Endothelial cell (in vitro differentiated cells): ENCODE measurements at regions not wholly inside any gene's neighbourhood (a gene's known extent, or its start where the extent isn't known, plus 50 kb on each side); places are given as distances from the start of the nearest gene placed in this dataset.

Source experiments
- DNase-seq: peaks from one replicate; pipeline ENCODE4 v3.0.0; 2021; ENCODE audit warnings: low spot score
- H3K27ac Mint-ChIP-seq: one replicate; pipeline ENCODE4 v1.8.0; 2021; ENCODE audit warnings: mixed read lengths, inconsistent platforms; ENCODE audit not compliant: unreplicated experiment
- H3K27me3 Mint-ChIP-seq: one replicate; pipeline ENCODE4 v1.8.0; 2021; ENCODE audit warnings: mild to moderate bottlenecking, moderate library complexity, mixed read lengths, inconsistent platforms; ENCODE audit not compliant: unreplicated experiment
- H3K36me3 Mint-ChIP-seq: one replicate; pipeline ENCODE4 v1.8.0; 2021; ENCODE audit warnings: mild to moderate bottlenecking, low read depth, mixed read lengths, inconsistent platforms; ENCODE audit not compliant: unreplicated experiment
- H3K4me1 Mint-ChIP-seq: one replicate; pipeline ENCODE4 v1.8.0; 2021; ENCODE audit warnings: mild to moderate bottlenecking, mixed read lengths, inconsistent platforms; ENCODE audit not compliant: unreplicated experiment
- H3K4me3 Mint-ChIP-seq: one replicate; pipeline ENCODE4 v1.8.0; 2021; ENCODE audit warnings: mild to moderate bottlenecking, mixed read lengths, inconsistent platforms; ENCODE audit not compliant: unreplicated experiment
- H3K9me3 Mint-ChIP-seq: one replicate; pipeline ENCODE4 v1.8.0; 2021; ENCODE audit warnings: mixed read lengths, inconsistent platforms; ENCODE audit not compliant: unreplicated experiment
- CTCF ChIP-seq: fragments of 200-600 bp; sonication (generic); IDR thresholded peaks from one replicate; pipeline ENCODE4 v1.5.0; 2021; ENCODE audit warnings: antibody characterized with exemption; ENCODE audit not compliant: unreplicated experiment

GRCh38 chr14:23773981-23774380, 137.8 kb downstream of the DHRS2 start:
- Mint-ChIP-seq H3K4me1 (peaks cover 9% of the 10 kb centered on the region), H3K27ac (no peak overlapping the region), H3K27me3 (peaks cover 5% of the 10 kb centered on the region), H3K4me3 (no peak overlapping the region), H3K9me3 (no peaks in the 10 kb centered on the region), H3K36me3 (no peaks in the 10 kb centered on the region)
- no peak for TF ChIP-seq CTCF
- no peak for DNase-seq

GRCh38 chr14:23776296-23776695, 140.1 kb downstream of the DHRS2 start:
- Mint-ChIP-seq H3K36me3 (no peaks in the 10 kb centered on the region), H3K27ac (no peak overlapping the region), H3K27me3 (peaks cover 5% of the 10 kb centered on the region), H3K4me3 (no peak overlapping the region), H3K9me3 (no peaks in the 10 kb centered on the region), H3K4me1 (peaks cover 9% of the 10 kb centered on the region)
- DNase-seq, result no peak
- TF ChIP-seq CTCF, result no peak

- H3K36me3 Mint-ChIP-seq, result no peaks in the 10 kb centered on the region
- DNase-seq, result no peak
These were observed 149.0 kb downstream of the DHRS2 start for GRCh38 chr14:23785208-23785607.

GRCh38 chr14:23787436-23787835, 151.3 kb downstream of the DHRS2 start:
- Mint-ChIP-seq H3K4me3 (no peak overlapping the region), H3K4me1 (peaks cover 6% of the 10 kb centered on the region), H3K9me3 (no peaks in the 10 kb centered on the region), H3K36me3 (no peaks in the 10 kb centered on the region), H3K27me3 (no peaks in the 10 kb centered on the region), H3K27ac (no peak overlapping the region)
- TF ChIP-seq CTCF, result no peak
- no peak for DNase-seq

More at GRCh38 chr14:23785208-23785607, 149.0 kb downstream of the DHRS2 start:
- no peaks in the 10 kb centered on the region for H3K9me3 Mint-ChIP-seq
- H3K27ac Mint-ChIP-seq, result no peak overlapping the region
- H3K4me3 Mint-ChIP-seq, result no peak overlapping the region
- H3K27me3 Mint-ChIP-seq, result no peaks in the 10 kb centered on the region
- TF ChIP-seq CTCF, result no peak
- H3K4me1 Mint-ChIP-seq, result peaks cover 6% of the 10 kb centered on the region

GRCh38 chr14:23789696-23790095, 153.5 kb downstream of the DHRS2 start:
- H3K27ac Mint-ChIP-seq, result no peak overlapping the region
- no peaks in the 10 kb centered on the region for H3K36me3 Mint-ChIP-seq
- peaks cover 6% of the 10 kb centered on the region for H3K4me1 Mint-ChIP-seq
- TF ChIP-seq CTCF, result no peak
- no peaks in the 10 kb centered on the region for H3K27me3 Mint-ChIP-seq
- H3K9me3 Mint-ChIP-seq, result no peaks in the 10 kb centered on the region
- H3K4me3 Mint-ChIP-seq, result no peak overlapping the region
- DNase-seq, result no peak
